ENCODE measurements at regions not wholly inside any gene's neighbourhood (a gene's known extent, or its start where the extent isn't known, plus 50 kb on each side); places are given as distances from the start of the nearest gene placed in this dataset.

DNA sequence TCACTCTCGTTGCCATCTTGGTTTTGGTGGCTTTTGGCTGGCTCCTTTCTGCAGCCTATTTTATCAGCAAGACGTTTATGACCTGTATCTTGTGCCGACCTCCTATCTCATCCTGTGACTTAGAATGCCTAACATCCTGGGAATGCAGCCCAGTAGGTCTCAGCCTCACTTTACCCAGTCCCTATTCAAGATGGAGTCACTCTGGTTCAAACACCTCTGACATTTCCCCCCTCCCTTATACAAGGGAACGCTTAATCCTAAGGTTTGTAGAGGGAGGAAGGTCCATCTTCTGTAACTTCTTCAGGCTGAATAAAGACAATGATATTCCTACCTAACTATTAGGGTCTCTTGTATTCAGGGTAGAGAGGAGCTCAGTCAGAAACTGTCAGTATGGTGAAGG, 79.3 kb upstream of the SPANXB1 start:
- Histone ChIP-seq H3K9ac (ENCODE audit: low read length) (no peak overlapping the region), H3K36me3 (ENCODE audit: insufficient read depth, low read length) (no peaks in the 10 kb centered on the region), H3K79me2 (ENCODE audit: insufficient read depth, low read length) (no peaks in the 10 kb centered on the region)

GRCh38 chrX:140928739-140929138, 73.7 kb upstream of the SPANXB1 start:
- Histone ChIP-seq H3K9me2 (ENCODE audit: low read depth, low read length) (no peaks in the 10 kb centered on the region), H3K36me3 (ENCODE audit: insufficient read depth, low read length) (no peaks in the 10 kb centered on the region), H3K79me2 (ENCODE audit: insufficient read depth, low read length) (no peaks in the 10 kb centered on the region), H3K4me2 (ENCODE audit: low read length) (no peak overlapping the region), H3F3A (ENCODE audit: insufficient read depth, low read length) (no peaks in the 10 kb centered on the region), H4K20me1 (ENCODE audit: insufficient read depth, low read length) (no peaks in the 10 kb centered on the region), H3K27ac (ENCODE audit: low read depth, low read length, poor library complexity, severe bottlenecking) (no peak overlapping the region), H3K9ac (ENCODE audit: low read length) (no peak overlapping the region), H2AFZ (ENCODE audit: low read length) (no peak overlapping the region), H3K9me3 (ENCODE audit: low read length) (no peaks in the 10 kb centered on the region), H3K27me3 (ENCODE audit: insufficient read depth, low read length) (no peaks in the 10 kb centered on the region), H3K4me1 (ENCODE audit: insufficient read depth, low read length, severe bottlenecking) (no peaks in the 10 kb centered on the region), H3K4me3 (ENCODE audit: low read depth, low read length, poor library complexity, severe bottlenecking) (no peak overlapping the region)
- no peak for TF ChIP-seq EZH2 (IDR thresholded peaks at IDR 0.05; ENCODE audit: borderline replicate concordance, low read length)
- TF ChIP-seq CTCF (IDR thresholded peaks at IDR 0.05; ENCODE audit: low read length), result no peak

More for the DNA sequence above, 79.3 kb upstream of the SPANXB1 start:
- TF ChIP-seq CTCF (IDR thresholded peaks at IDR 0.05; ENCODE audit: low read length), result no peak
- TF ChIP-seq EZH2 (IDR thresholded peaks at IDR 0.05; ENCODE audit: borderline replicate concordance, low read length), result no peak
- H3F3A ChIP-seq (ENCODE audit: insufficient read depth, low read length), result no peaks in the 10 kb centered on the region
- no peaks in the 10 kb centered on the region for H3K9me3 ChIP-seq (ENCODE audit: low read length)
- H2AFZ ChIP-seq (ENCODE audit: low read length), result no peak overlapping the region
- H3K4me3 ChIP-seq (ENCODE audit: low read depth, low read length, poor library complexity, severe bottlenecking), result no peak overlapping the region
- H3K9me2 ChIP-seq (ENCODE audit: low read depth, low read length), result no peaks in the 10 kb centered on the region
- H3K27ac ChIP-seq (ENCODE audit: low read depth, low read length, poor library complexity, severe bottlenecking), result no peak overlapping the region
- no peaks in the 10 kb centered on the region for H3K4me1 ChIP-seq (ENCODE audit: insufficient read depth, low read length, severe bottlenecking)
- H3K4me2 ChIP-seq (ENCODE audit: low read length), result no peak overlapping the region
- no peaks in the 10 kb centered on the region for H3K27me3 ChIP-seq (ENCODE audit: insufficient read depth, low read length)
- H4K20me1 ChIP-seq (ENCODE audit: insufficient read depth, low read length), result no peaks in the 10 kb centered on the region

GRCh38 chrX:140933016-140933415, 69.4 kb upstream of the SPANXB1 start:
- H4K20me1 ChIP-seq (ENCODE audit: insufficient read depth, low read length), result no peaks in the 10 kb centered on the region
- no peaks in the 10 kb centered on the region for H3K79me2 ChIP-seq (ENCODE audit: insufficient read depth, low read length)
- H3K4me3 ChIP-seq (ENCODE audit: low read depth, low read length, poor library complexity, severe bottlenecking), result no peak overlapping the region
- no peaks in the 10 kb centered on the region for H3F3A ChIP-seq (ENCODE audit: insufficient read depth, low read length)
- H3K4me1 ChIP-seq (ENCODE audit: insufficient read depth, low read length, severe bottlenecking), result no peaks in the 10 kb centered on the region
- no peak overlapping the region for H2AFZ ChIP-seq (ENCODE audit: low read length)
- no peaks in the 10 kb centered on the region for H3K9me3 ChIP-seq (ENCODE audit: low read length)
- no peaks in the 10 kb centered on the region for H3K36me3 ChIP-seq (ENCODE audit: insufficient read depth, low read length)
- no peak overlapping the region for H3K9ac ChIP-seq (ENCODE audit: low read length)
- H3K27me3 ChIP-seq (ENCODE audit: insufficient read depth, low read length), result no peaks in the 10 kb centered on the region
- no peak overlapping the region for H3K27ac ChIP-seq (ENCODE audit: low read depth, low read length, poor library complexity, severe bottlenecking)
- H3K9me2 ChIP-seq (ENCODE audit: low read depth, low read length), result no peaks in the 10 kb centered on the region
- H3K4me2 ChIP-seq (ENCODE audit: low read length), result no peak overlapping the region
- TF ChIP-seq EZH2 (IDR thresholded peaks at IDR 0.05; ENCODE audit: borderline replicate concordance, low read length) (no peak), CTCF (IDR thresholded peaks at IDR 0.05; ENCODE audit: low read length) (no peak)

Measured in OCI-LY1 (cell line).